GM21423 (cell line): ENCODE measurements at regions not wholly inside any gene's neighbourhood (a gene's known extent, or its start where the extent isn't known, plus 50 kb on each side); places are given as distances from the start of the nearest gene placed in this dataset.
"Not testable (repeated sequence)": the region's sequence is repeated elsewhere in the genome, so short reads cannot be mapped to it uniquely, and the experiment has no call there.

Experiments used
- ATAC-seq: cut with Tn5 transposase; IDR thresholded peaks from one replicate; pipeline ENCODE4 v1.9.1; 2021; ENCODE audit warnings: mild to moderate bottlenecking, moderate library complexity; ENCODE audit not compliant: unreplicated experiment

DNA sequence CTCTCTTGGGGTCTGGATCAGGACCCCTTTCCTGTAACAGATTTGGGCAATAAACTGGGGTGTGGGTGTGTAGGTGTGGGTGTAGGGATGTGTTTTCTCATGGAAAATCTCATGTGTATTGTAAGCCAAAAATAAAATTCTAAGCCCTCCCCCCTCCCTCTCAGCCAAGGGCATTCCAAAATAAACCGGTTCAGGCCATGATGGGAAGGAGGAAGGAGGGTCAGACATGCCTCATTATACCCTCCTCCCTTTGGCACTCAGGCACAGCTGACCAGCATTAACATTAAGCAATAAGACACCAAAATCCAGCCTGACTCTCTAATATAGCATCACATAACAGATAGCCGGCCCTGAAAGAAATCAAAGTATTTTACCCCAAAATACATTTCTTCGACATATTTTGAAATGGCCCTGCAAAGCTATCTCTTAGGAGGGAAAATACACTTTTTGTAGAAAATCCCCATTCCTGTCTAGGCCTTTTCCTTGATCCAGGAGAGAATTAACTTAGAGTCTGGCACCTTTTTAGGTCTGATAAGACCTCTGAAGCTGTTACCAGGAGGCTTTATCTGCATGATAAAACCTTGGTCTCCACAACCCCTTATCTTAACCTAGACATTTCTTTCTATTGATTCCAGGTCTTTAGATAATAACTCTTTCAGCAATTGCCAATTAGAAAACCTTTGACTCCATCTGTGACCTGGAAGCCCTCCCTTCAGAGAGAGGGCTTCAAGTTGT is 128.7 kb upstream of the COL5A2 start:
- no peak for ATAC-seq

DNA sequence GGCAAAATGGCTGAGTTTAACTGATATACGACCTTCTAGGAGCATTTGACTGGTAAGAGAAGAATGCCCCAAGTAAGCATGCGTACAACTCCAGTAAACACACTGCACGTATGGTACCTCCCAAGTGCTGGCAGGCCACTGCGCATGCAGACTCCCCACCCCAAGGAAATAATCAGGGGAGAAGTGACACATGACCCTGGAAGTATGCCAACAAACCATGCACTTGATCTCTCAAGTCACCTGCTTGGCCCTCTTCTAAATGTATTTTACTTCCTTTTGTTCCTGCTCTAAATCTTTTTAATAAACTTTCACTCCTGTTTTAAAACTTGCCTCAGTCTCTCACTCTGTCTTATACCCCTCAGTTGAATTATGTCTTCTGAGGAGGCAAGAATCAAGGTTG is 129.8 kb upstream of the COL5A2 start:
- ATAC-seq = no peak

DNA sequence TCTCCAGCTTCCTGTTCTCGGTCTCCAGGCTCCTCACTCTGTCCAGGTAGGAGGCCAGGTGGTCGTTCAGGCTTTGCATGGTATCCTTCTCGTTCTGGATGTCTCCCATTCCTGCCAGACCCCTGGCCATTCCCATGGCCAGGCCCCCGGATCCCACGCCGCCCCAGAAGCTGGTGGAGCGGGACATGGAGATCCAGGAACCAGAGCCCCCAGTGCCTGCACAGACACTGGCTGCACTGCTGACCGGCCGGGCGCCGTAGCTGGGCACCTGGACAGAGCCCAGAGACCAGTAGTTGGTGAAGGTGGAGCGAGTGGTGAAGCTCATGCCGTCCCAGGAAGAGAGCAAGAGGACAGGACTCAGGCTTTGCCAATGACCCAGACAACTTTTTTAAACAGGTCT is 129.1 kb upstream of the WDR75 start:
- ATAC-seq = no peak

DNA sequence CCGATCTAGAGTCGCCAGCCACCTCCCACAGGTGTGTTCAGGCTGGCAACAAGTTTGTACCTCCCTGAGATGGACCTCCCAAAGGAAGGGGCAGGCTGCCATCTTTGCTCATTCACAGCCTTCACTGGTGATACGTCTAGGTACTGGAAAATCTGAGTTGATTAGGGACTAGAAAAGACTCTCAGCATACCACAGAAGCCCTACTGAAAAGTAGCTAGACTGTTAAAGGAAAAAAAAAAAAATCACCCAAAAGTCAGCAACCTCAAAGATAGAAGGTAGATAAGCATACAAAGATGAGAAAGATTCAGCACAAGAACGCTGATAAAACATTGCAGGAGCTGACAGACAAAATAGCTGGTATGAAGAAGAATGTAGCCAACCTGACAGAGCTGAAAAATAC is 128.6 kb upstream of the WDR75 start:
- ATAC-seq = no peak

DNA sequence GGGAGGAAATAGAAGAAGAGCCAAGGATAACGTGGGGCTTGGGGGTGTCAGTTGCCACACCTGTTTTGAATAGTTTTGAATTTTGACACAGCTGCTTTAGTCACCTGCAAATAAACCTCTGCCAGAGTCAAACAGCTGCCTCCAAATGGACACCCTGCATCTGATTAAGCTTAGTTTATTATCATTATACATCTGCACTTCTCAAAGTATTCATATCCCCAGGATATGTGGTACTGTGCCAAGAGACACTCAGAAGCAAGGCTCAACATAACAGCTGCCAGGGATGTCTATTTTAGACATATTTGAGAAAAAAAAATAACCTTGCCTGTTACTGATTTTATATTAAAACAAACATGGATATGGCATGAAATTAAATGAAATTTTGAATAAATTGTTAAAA is 122.5 kb upstream of the WDR75 start:
- ATAC-seq = no peak

DNA sequence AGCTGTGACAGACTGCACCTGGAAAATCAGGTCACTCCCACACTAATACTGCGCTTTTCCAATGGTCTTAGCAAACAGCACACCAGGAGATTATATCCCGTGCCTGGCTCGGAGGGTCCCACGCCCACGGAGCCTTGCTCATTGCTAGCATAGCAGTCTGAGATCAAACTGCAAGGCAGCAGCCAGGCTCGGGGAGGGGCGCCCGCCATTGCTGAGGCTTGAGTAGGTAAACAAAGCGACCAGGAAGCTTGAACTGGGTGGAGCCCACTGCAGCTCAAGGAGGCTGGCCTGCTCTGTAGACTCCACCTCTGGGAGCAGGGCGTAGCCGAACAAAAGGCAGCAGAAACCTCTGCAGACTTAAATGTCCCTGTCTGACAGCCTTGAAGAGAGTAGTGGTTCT is 121.8 kb upstream of the WDR75 start:
- ATAC-seq = not testable (repeated sequence)

DNA sequence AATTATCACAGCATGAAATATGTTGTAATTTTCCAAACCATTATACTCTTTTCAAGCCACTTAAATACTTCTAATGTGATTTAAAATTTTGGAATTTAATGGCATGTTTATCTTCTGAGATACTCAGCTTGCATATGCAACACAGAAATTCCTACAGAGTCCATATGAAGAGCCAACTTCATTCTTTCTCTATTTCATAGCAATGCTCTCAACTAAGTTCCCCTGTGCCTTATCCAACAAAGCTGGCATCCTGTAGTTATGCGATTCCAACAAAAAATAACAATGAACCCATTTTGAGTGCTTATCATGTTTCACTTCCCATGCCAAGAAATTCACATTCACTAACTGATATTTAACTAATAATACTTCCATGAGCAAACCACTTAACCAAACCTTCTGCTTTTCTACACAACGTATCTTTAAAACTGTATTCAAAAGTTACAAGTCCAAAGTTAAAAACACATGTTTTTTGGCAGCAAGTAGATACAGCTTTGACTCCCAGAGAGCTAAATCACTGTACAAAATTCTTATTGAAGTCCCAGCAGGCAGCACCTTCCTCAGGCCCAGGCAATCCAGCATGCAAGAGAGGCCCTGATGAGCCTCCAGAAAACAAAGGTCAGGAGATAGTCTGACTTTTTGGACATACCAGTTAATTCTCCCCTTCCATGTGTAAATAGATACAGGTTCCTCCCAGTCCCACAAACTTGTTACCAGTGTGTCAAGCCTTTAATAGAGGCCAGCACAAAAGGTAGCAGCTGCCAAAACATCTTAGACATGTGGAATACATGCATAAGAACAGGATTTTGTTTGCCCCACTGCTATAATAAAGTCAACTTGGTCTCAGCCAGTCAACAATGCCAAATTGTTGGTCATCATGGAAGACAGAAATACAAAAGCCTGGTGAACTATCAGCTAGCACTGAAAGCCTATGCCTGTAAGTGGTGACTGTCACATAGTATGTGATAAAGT is 113.1 kb upstream of the WDR75 start:
- no peak for ATAC-seq

DNA sequence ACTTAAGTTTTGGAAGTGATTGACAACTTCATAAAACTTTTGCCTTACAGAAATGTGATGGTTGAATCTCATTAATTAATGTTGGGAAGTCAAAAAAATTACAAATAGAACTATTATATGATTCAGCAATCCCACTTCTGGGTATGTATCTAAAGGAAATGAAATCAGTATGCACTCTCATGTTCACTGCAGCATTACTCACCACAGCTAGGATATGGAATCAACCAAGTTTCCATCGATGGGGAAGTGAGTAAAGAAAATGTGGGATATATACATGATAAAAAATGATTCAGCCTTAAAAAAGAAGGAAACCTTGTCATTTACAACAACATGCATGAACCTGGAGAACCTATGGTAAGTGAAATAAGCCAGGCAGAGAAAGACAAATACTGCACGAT is 112.4 kb upstream of the WDR75 start:
- ATAC-seq = no peak

DNA sequence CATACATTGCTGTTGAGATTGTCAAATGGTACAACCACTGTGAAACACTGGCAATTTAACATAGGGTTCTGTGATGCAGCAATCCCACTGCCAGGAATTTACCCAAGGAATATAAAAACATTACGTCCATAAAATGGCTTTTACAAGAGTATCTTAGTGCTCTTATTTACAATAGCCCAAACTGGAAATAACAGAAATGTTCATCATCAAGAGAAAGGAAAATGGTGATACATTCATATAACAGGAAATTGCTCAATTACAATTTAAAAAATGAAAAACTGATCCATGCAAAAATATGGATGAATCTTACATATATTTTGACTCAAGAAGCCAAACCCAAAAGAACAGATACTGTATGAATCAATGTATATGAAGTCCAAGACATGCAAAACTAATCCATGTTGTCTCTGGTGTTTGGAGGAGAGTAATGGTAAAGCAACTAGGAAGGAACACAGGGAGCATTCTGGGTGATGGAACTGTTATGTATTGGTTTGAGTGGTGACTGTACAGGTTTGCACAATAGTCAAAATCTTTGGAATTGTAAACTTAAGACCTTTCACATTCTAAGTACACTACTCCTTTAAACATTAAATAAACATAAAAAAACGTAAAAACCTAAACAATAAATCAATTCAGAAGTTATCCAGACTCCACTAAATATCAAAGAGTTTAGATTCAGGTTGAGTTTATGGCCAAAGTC is 104.8 kb upstream of the WDR75 start:
- no peak for ATAC-seq

DNA sequence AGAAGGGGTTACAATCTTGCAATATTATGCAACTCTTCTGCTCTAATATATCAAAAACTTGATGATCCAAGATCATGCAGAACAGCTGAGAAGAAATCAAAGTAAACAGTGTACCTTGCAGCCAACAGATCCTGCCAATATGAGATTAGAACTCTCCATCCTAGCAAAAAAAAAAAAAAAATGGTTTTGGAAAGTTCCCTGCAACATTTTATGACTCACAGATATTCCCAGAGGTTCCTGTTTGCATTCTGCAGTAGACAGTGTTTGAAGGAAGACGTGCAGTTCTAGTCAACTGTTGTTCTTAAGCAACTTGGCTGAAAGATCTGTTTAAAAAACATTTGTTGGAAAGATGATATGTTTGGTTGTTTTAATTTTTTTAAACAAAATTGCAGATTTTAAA is 103.6 kb upstream of the WDR75 start:
- ATAC-seq = no peak

DNA sequence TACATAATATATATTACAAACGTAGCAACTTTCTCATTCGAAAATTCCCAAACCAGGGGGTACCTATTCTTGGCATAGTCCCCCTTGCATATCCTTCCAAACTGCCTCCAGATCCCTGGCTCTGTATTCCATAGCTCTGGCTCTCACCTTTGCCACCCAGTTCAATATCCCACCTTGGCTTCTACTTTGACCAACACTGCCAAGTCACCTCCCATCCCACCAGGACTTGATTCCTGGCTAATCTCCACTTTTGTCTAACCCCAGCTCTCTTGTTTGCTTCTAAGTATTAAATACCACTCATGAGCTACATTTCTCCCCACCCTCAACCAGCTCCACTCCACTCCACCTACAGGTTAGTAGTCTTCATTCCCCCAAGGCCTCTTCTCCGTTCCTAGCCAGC is 103.2 kb upstream of the WDR75 start:
- no peak for ATAC-seq

DNA sequence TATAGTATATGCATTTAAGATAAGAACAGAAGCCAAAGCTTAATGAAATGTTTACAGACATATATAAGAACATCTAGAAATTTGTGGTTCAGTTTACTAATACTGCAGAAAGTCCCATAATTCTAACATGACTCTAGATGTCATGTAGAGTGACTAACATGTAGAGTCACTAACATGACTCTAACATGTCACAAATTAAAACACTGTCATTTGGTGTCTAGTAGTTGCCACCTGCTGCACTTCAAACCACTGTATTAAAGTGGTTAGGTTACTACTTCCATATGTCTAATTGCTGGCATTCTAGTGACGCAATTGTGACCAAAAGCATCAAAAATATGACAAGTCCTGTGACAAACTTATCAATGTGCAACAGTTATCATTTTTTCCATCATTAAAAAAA is 100.2 kb upstream of the WDR75 start:
- ATAC-seq = no peak

DNA sequence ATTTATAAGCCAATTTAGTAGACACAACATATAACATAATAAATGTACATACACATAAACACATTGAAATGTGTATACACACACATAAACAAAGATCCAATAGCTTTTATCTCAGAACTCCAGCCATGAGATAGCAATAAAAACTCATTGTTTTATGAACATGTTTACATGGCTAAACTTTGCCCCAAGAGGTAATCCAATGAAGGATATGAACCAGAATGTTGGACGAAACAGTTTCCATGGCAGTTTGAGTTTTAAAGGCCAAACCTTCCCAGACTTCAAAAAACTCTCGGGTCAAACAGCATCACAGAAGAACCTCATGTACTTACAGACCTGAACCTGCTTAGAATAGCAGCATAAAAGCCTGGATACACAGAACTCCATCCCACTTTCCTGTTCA is 97.2 kb upstream of the WDR75 start:
- ATAC-seq = no peak

DNA sequence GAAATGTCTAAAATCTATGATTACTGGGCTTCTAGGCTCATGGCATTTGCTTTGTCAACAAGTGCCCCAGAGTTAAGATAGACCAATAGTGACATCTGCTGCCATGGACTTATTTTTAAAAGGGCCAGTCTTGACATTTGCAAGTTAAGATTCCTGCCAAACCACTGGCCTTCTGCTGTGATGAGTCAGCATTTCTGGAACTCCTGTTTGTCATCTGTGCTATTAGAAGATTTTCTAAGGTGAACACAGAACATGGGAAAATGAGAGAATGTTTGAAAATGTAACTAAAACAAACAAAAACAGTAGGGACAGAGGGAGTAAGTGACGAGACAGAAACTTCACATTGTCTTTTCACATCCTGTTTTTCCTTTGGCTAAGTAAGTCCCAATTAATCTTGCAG is 93.7 kb upstream of the WDR75 start:
- peak; percentile 73 for ATAC-seq

DNA sequence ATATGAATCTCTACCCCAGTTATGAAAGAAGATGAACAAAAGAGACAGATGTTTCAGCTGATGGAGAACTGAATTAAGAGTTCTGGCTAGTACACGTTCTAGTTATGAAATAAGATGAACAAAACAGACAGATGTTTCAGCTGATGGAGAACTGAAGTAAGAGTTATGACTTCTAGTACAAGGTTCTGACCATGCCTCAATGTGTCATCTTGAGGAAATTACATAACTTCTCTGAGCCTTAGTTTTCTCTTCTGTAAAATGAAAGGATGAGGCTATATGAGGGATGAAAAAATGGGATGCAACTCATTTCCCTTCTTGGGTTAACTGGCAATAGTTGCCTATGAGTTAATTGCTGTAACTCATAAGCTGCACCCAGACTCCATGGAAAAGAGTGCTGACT is 92.9 kb upstream of the WDR75 start:
- no peak for ATAC-seq

DNA sequence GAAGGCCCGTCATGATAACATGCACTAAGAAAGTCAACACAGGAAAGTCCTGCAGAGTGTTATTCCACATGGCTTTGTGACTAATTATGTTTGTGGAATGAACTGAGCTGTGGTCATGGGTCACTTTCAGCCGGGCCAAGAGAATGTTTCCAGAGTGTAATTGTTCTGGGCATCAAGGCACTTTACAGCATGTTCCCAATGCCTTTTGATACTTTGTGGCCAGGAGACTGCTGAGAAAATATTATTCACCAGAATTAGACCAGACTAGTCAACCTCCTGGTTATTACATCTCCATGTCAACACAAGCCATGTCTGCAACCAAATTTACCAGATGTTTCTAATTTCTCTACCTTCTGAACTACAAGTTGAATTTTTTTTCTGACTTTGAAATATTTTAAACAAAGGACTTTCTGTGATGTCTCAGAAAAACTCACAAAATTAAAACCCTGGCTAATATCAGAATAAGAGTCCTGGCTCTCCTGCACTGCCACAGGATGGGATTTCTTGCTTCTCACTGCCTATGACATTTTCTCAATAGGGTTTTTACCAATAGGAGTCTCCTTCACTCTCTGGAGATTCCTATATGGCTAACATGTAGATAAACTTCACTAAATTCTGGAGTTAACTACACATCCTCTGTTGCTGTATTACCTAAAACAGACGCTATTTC is 90.6 kb upstream of the WDR75 start:
- ATAC-seq = no peak

DNA sequence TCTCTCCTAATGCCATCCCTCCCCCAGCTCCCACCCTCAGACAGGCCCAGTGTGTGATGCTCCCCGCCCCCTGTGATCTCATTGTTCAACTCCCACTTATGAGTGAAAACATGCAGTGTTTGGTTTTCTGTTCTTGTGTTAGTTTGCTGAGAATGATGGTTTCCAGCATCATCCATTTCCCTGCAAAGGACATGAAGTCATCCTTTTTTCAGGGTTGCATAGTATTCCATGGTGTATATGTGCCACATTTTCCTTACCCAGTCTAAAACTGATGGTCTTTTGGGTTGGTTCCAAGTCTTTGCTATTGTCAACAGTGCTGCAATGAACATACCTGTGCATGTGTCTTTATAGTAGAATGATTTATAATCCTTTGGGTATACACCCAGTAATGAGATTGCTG is 89.3 kb upstream of the WDR75 start:
- not testable (repeated sequence) for ATAC-seq

DNA sequence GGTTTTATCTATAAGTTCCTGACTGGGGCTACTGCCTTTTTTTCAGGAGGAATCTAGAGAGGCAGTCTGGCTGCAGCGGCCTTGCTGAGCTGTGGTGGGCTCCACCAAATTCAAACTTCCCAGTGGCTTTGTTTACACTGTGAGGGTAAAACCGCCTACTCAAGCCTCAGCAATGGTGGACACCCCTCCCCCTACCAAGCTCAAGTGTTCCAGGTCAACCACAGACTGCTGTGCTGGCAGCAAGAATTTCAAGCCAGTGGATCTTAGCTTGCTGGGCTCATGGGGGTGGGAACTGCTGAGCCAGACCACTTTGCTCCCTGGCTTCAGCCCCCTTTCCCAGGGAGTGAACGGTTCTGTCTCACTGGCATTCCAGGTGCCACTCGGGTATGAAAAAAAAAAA is 83.9 kb upstream of the WDR75 start:
- ATAC-seq = not testable (repeated sequence)

DNA sequence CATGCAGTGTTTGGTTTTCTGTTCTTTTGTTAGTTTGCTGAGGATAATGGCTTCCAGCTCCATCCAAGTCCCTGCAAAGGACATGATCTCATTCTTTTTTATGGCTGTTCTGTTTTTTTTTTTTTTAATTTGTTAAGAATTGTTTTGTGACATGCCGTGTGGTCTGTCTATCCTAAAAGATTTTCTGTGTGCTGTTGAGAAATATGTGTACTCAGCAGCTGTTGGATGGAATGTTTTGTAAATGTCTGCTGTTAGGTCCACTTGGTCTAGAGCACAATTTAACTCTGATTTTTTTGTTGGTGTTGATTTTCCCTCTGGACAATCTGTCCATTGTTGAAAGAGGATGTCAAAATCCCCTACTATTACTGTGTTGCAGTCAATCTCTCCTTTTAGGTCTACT is 80.4 kb upstream of the WDR75 start:
- no peak for ATAC-seq

DNA sequence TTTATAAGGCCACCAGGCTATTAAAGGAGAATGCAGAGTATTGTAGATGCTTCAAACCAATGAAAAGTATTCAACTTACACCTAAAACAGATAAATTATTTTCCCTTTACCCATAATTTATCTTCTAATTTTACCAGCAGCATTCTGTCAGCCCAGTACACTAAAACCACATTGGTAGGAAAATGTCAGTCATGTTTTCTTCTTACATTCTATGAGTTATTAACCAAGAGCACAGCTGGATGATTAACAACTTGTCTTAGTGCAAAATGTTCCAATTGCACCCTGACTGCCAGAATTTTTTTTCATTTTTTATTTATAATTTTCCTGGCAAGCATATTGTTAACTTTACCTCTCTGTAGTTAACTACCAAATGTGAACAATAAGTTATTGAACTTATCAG is 79.0 kb upstream of the WDR75 start:
- ATAC-seq = no peak

DNA sequence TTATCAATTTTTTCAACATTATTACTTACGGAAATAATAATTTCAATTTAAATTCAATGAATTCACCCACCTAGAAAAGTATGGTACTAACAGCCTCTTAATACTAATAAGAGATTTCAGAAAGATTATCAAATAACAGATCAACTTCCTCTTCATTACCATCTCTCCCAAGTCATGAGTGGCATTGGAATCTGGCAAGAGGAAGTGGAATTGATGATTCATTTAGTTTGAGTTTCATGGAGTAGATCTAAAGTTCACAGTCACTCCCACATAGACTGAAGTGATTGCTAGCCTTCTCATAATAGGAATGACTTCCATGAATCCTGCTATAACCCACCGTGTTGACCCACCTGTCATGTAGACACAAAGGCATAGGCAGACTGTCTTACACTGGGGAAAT is 77.7 kb upstream of the WDR75 start:
- ATAC-seq = no peak
